ENCODE measurements at regions not wholly inside any gene's neighbourhood (a gene's known extent, or its start where the extent isn't known, plus 50 kb on each side); places are given as distances from the start of the nearest gene placed in this dataset.

DNA sequence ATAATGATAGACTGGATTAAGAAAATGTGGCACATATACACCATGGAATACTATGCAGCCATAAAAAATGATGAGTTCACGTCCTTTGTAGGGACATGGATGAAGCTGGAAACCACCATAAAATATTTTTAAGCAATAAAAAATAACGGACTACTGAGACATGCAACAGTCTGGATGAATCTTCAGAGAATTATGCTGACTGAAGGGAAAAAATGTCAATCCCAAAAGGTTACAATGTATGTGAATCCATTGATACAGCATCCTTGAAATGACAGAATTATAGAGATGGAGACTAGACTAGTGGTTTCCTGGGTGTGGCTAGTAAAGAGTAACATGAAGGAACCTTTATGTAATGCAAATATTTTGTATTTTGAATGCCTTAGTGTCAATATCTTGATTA lies 1808.6 kb upstream of the NUDT12 start:
- POLR2A ChIA-PET, result no interaction called here
- Histone ChIP-seq H3K4me2 (no peak overlapping the region), H3K9ac (no peak overlapping the region), H3K27ac (ENCODE audit: low read depth in 2 of 2, low read length in 1 of 2) (no peak overlapping the region), H3K4me3 (ENCODE audit: low read depth in 2 of 2, low read length in 1 of 2) (no peak overlapping the region), H3K9me2 (no peaks in the 10 kb centered on the region), H2AFZ (ENCODE audit: low read depth) (no peak overlapping the region), H3K79me2 (ENCODE audit: insufficient read depth) (no peaks in the 10 kb centered on the region), H3K36me3 (replicated peaks in 1 of 2; ENCODE audit: control insufficient read depth in 1 of 2, insufficient read depth in 2 of 2, low read length in 1 of 2) (no peaks in the 10 kb centered on the region), H3F3A (replicated peaks; ENCODE audit: insufficient read depth) (no peaks in the 10 kb centered on the region), H3K27me3 (ENCODE audit: insufficient read depth) (no peaks in the 10 kb centered on the region), H4K20me1 (ENCODE audit: insufficient read depth) (no peaks in the 10 kb centered on the region), H3K4me1 (ENCODE audit: control insufficient read depth in 1 of 2, insufficient read depth in 2 of 2, low read depth in 1 of 2, low read length in 1 of 2) (no peaks in the 10 kb centered on the region), H3K9me3 (no peaks in the 10 kb centered on the region)
- WGBS (ENCODE audit: low lambda C conversion rate), result 12% methylated on average over 2 of the region's 2 CpGs
- no peak for DNase-seq
- CTCF ChIA-PET, result no interaction called here
- no peak for TF ChIP-seq RXRA (IDR thresholded peaks at IDR 0.05; ENCODE audit: borderline replicate concordance, low read depth)
- no peak for TF ChIP-seq EP300 (IDR thresholded peaks at IDR 0.05; ENCODE audit: borderline replicate concordance in 1 of 2, low read depth in 1 of 2, low read length in 1 of 2)
- TF ChIP-seq TCF12 (IDR thresholded peaks at IDR 0.05), result no peak

DNA sequence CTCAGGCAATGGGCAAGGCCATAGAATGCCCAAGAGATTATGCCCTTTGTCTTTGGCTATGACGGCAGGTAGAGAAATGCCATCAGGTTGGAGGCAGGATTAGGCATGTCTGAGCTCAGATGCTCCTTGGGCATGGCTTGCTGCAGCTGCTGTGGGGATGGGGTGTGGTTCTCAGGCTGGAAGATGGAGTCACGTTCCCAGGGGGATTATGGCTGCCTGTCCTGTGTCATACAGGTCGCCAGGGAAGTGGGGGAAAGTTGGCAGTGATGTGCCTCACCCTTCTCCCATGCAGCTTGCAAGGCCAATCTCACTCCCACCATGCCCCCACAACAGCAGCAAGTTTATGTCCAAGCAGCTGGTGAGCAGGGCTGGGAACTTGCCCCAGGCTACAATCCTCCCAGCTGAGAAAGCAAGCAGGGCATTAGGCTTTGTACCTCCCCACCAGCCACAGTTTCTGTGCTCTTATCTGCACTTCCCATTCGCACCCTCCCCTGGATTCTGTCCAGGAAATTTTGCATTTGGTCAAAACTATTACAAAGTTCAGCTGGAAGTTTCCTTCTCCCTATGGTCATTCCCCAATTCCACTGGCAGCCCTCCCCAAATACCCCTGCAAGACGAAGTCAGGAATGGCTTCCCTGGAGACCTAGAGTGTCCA lies 1788.0 kb upstream of the NUDT12 start:
- Histone ChIP-seq H3K4me1 (ENCODE audit: control insufficient read depth in 1 of 2, insufficient read depth in 2 of 2, low read depth in 1 of 2, low read length in 1 of 2) (no peaks in the 10 kb centered on the region), H3K4me2 (no peak overlapping the region), H3K27ac (ENCODE audit: low read depth in 2 of 2, low read length in 1 of 2) (no peak overlapping the region), H3K36me3 (replicated peaks in 1 of 2; ENCODE audit: control insufficient read depth in 1 of 2, insufficient read depth in 2 of 2, low read length in 1 of 2) (no peaks in the 10 kb centered on the region), H3K4me3 (ENCODE audit: low read depth in 2 of 2, low read length in 1 of 2) (no peak overlapping the region), H3F3A (replicated peaks; ENCODE audit: insufficient read depth) (no peaks in the 10 kb centered on the region), H2AFZ (ENCODE audit: low read depth) (no peak overlapping the region), H3K9me3 (no peaks in the 10 kb centered on the region), H3K79me2 (ENCODE audit: insufficient read depth) (no peaks in the 10 kb centered on the region), H3K9ac (no peak overlapping the region), H3K27me3 (ENCODE audit: insufficient read depth) (no peaks in the 10 kb centered on the region), H4K20me1 (ENCODE audit: insufficient read depth) (no peaks in the 10 kb centered on the region), H3K9me2 (no peaks in the 10 kb centered on the region)
- DNase-seq, result no peak
- WGBS (ENCODE audit: low lambda C conversion rate), result 49% methylated on average over 4 of the region's 5 CpGs
- TF ChIP-seq, protein P1, sequence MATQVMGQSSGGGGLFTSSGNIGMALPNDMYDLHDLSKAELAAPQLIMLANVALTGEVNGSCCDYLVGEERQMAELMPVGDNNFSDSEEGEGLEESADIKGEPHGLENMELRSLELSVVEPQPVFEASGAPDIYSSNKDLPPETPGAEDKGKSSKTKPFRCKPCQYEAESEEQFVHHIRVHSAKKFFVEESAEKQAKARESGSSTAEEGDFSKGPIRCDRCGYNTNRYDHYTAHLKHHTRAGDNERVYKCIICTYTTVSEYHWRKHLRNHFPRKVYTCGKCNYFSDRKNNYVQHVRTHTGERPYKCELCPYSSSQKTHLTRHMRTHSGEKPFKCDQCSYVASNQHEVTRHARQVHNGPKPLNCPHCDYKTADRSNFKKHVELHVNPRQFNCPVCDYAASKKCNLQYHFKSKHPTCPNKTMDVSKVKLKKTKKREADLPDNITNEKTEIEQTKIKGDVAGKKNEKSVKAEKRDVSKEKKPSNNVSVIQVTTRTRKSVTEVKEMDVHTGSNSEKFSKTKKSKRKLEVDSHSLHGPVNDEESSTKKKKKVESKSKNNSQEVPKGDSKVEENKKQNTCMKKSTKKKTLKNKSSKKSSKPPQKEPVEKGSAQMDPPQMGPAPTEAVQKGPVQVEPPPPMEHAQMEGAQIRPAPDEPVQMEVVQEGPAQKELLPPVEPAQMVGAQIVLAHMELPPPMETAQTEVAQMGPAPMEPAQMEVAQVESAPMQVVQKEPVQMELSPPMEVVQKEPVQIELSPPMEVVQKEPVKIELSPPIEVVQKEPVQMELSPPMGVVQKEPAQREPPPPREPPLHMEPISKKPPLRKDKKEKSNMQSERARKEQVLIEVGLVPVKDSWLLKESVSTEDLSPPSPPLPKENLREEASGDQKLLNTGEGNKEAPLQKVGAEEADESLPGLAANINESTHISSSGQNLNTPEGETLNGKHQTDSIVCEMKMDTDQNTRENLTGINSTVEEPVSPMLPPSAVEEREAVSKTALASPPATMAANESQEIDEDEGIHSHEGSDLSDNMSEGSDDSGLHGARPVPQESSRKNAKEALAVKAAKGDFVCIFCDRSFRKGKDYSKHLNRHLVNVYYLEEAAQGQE (IDR thresholded peaks at IDR 0.05; ENCODE audit: low read depth, low read length), result no peak
- TF ChIP-seq GABPA (IDR thresholded peaks at IDR 0.05; ENCODE audit: low read depth) (no peak), FOSL2 (IDR thresholded peaks at IDR 0.05; ENCODE audit: borderline replicate concordance, low read depth) (no peak), FOXJ3 (CRISPR knock-in tag; IDR thresholded peaks at IDR 0.05) (no peak), MXI1 (IDR thresholded peaks at IDR 0.05; ENCODE audit: low read depth, low read length) (no peak), CHD2 (IDR thresholded peaks at IDR 0.05; ENCODE audit: low read length, partially characterized antibody) (no peak), NRF1 (IDR thresholded peaks at IDR 0.05; ENCODE audit: low read depth, low read length) (no peak), RFX5 (IDR thresholded peaks at IDR 0.05; ENCODE audit: low read length) (no peak)
- TF ChIP-seq, protein P2, sequence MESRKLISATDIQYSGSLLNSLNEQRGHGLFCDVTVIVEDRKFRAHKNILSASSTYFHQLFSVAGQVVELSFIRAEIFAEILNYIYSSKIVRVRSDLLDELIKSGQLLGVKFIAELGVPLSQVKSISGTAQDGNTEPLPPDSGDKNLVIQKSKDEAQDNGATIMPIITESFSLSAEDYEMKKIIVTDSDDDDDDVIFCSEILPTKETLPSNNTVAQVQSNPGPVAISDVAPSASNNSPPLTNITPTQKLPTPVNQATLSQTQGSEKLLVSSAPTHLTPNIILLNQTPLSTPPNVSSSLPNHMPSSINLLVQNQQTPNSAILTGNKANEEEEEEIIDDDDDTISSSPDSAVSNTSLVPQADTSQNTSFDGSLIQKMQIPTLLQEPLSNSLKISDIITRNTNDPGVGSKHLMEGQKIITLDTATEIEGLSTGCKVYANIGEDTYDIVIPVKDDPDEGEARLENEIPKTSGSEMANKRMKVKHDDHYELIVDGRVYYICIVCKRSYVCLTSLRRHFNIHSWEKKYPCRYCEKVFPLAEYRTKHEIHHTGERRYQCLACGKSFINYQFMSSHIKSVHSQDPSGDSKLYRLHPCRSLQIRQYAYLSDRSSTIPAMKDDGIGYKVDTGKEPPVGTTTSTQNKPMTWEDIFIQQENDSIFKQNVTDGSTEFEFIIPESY (IDR thresholded peaks at IDR 0.05; ENCODE audit: borderline replicate concordance, low read depth), result no peak
- TF ChIP-seq, protein P3, sequence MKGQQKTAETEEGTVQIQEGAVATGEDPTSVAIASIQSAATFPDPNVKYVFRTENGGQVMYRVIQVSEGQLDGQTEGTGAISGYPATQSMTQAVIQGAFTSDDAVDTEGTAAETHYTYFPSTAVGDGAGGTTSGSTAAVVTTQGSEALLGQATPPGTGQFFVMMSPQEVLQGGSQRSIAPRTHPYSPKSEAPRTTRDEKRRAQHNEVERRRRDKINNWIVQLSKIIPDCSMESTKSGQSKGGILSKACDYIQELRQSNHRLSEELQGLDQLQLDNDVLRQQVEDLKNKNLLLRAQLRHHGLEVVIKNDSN (IDR thresholded peaks at IDR 0.05; ENCODE audit: borderline replicate concordance, low read depth), result no peak
- ChIA-PET POLR2A (no interaction called here), CTCF (no interaction called here)
